Neural cell (in vitro differentiated cells): ENCODE measurements at regions not wholly inside any gene's neighbourhood (a gene's known extent, or its start where the extent isn't known, plus 50 kb on each side); places are given as distances from the start of the nearest gene placed in this dataset.

ENCODE experiments used
- H2AFZ ChIP-seq: fragments of 200-600, 300-800 bp; sonication (generic), shearing (Covaris generic); 2 replicates; pipeline ENCODE4 v1.6.0; 2014; ENCODE audit warnings: low read depth, mild to moderate bottlenecking, antibody characterized with exemption, low read length, moderate library complexity
- H3F3A ChIP-seq: fragments of 200-600 bp; shearing (Covaris generic); 2 replicates; pipeline ENCODE4 v1.6.1; 2016; ENCODE audit warnings: mild to moderate bottlenecking, moderate library complexity, mixed read lengths, antibody characterized with exemption, low read length; ENCODE audit not compliant: insufficient read depth, poor library complexity, severe bottlenecking
- H3K27ac ChIP-seq: fragments of 200-600, 300-800 bp; sonication (generic), shearing (Covaris generic); 2 replicates; pipeline ENCODE4 v1.5.1; 2014; ENCODE audit warnings: mild to moderate bottlenecking, low read length, moderate library complexity
- H3K27me3 ChIP-seq: fragments of 300-800, 200-600 bp; sonication (generic), shearing (Covaris generic); 2 replicates; pipeline ENCODE4 v1.6.0; 2014; ENCODE audit warnings: mild to moderate bottlenecking, low read depth, low read length, moderate library complexity; ENCODE audit not compliant: insufficient read depth
- H3K36me3 ChIP-seq: fragments of 300-800, 200-600 bp; sonication (generic), shearing (Covaris generic); 2 replicates; pipeline ENCODE4 v1.5.1; 2014; ENCODE audit warnings: mild to moderate bottlenecking, antibody characterized with exemption, low read length, moderate library complexity; ENCODE audit not compliant: insufficient read depth
- H3K4me2 ChIP-seq: fragments of 300-800, 200-600 bp; sonication (generic), shearing (Covaris generic); 2 replicates; pipeline ENCODE4 v1.6.0; 2014; ENCODE audit warnings: mild to moderate bottlenecking, low read length
- H3K4me3 ChIP-seq: fragments of 300-800, 200-600 bp; sonication (generic), shearing (Covaris generic); 2 replicates; pipeline ENCODE4 v1.5.1; 2014; ENCODE audit warnings: mild to moderate bottlenecking, low read length, moderate library complexity
- H3K79me2 ChIP-seq: fragments of 200-600 bp; shearing (Covaris generic); replicated peaks from 2 replicates; pipeline ENCODE4 v1.6.0; 2014; ENCODE audit warnings: mild to moderate bottlenecking, low read length, moderate library complexity; ENCODE audit not compliant: insufficient read depth
- H3K9ac ChIP-seq: fragments of 300-800, 200-600 bp; sonication (generic), shearing (Covaris generic); 2 replicates; pipeline ENCODE4 v1.6.1; 2016; ENCODE audit warnings: mild to moderate bottlenecking, low read length, mixed read lengths
- H3K9me2 ChIP-seq: fragments of 200-600 bp; shearing (Covaris generic); 2 replicates; pipeline ENCODE4 v1.6.1; 2016; ENCODE audit warnings: mild to moderate bottlenecking, low read length, mixed read lengths; ENCODE audit not compliant: insufficient read depth
- H3K9me3 ChIP-seq: fragments of 200-600, 300-800 bp; sonication (generic), shearing (Covaris generic); 2 replicates; pipeline ENCODE4 v1.6.1; 2016; ENCODE audit warnings: mild to moderate bottlenecking, mixed run types, low read length, moderate library complexity, mixed read lengths
- H4K20me1 ChIP-seq: fragments of 200-600 bp; shearing (Covaris generic); 2 replicates; pipeline ENCODE4 v1.6.1; 2016; ENCODE audit warnings: mild to moderate bottlenecking, mixed run types; ENCODE audit not compliant: insufficient read depth
- EP300 ChIP-seq: fragments of 450-650 bp; conservative IDR thresholded peaks from 2 replicates; pipeline ENCODE4 v1.6.1; 2014; ENCODE audit warnings: antibody characterized with exemption, mild to moderate bottlenecking, moderate library complexity; ENCODE audit not compliant: poor library complexity, severe bottlenecking
- EZH2 ChIP-seq: fragments of 200-600, 300-800 bp; shearing (Covaris generic), sonication (generic); IDR thresholded peaks from 2 replicates; pipeline ENCODE4 v1.6.1; 2014; ENCODE audit warnings: antibody characterized with exemption, low read length, borderline replicate concordance, mild to moderate bottlenecking; ENCODE audit not compliant: insufficient read depth, poor library complexity, severe bottlenecking
- MXI1 ChIP-seq: fragments of 450-650 bp; conservative IDR thresholded peaks from 2 replicates; pipeline ENCODE4 v1.6.1; 2014; ENCODE audit warnings: antibody characterized with exemption, mild to moderate bottlenecking; ENCODE audit not compliant: poor library complexity, severe bottlenecking
- POLR2AphosphoS5 ChIP-seq: IDR thresholded peaks from 2 replicates; pipeline ENCODE4 v1.6.1; 2012
- RAD21 ChIP-seq: fragments of 450-650 bp; conservative IDR thresholded peaks from 2 replicates; pipeline ENCODE4 v1.6.1; 2014; ENCODE audit warnings: antibody characterized with exemption, mild to moderate bottlenecking, moderate library complexity
- SMC3 ChIP-seq: fragments of 450-650 bp; conservative IDR thresholded peaks from 2 replicates; pipeline ENCODE4 v1.6.1; 2014; ENCODE audit warnings: antibody characterized with exemption, mild to moderate bottlenecking, moderate library complexity; ENCODE audit not compliant: poor library complexity
- TAF1 ChIP-seq: IDR thresholded peaks from 2 replicates; pipeline ENCODE4 v1.6.1; 2012; ENCODE audit warnings: low read depth
- TF ChIP-seq, protein P1 (sequence below): fragments of 450-650 bp; IDR thresholded peaks from 2 replicates; pipeline ENCODE4 v1.5.1; 2014; ENCODE audit warnings: antibody characterized with exemption, mild to moderate bottlenecking, moderate library complexity; ENCODE audit not compliant: poor library complexity, severe bottlenecking
- TF ChIP-seq, protein P2 (sequence below): IDR thresholded peaks from 2 replicates; pipeline ENCODE4 v1.6.1; 2012; ENCODE audit warnings: borderline replicate concordance

DNA sequence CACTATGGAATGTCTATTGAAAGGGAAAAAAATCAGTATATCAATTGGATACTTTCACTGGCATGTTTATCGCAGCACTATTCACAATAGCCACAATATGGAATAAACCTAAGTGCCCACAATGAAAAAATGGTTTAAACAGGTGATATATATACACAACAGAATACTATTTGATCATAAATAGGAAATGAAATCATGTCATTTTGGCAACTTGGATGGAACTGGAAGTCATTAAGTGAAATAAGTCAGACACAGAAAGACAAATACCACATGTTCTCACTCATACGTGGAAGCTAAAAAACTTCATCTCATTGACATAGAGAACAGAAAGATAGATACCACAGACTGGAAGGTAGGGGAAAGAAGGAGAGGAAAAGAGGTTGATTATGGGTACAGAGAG, 471.6 kb upstream of the FTMT start:
- Histone ChIP-seq H3K9me3 (no peaks in the 10 kb centered on the region), H3K4me2 (no peak overlapping the region), H4K20me1 (no peaks in the 10 kb centered on the region), H3K27me3 (no peaks in the 10 kb centered on the region), H3K9ac (no peak overlapping the region), H2AFZ (no peak overlapping the region), H3K79me2 (no peaks in the 10 kb centered on the region), H3K36me3 (no peaks in the 10 kb centered on the region), H3K9me2 (no peaks in the 10 kb centered on the region), H3F3A (no peaks in the 10 kb centered on the region), H3K27ac (no peak overlapping the region), H3K4me3 (no peak overlapping the region)
- no peak for TF ChIP-seq EP300
- TF ChIP-seq TAF1: no peak
- no peak for TF ChIP-seq EZH2
- TF ChIP-seq SMC3: no peak
- no peak for TF ChIP-seq POLR2AphosphoS5
- TF ChIP-seq RAD21: no peak
- TF ChIP-seq, protein P1, sequence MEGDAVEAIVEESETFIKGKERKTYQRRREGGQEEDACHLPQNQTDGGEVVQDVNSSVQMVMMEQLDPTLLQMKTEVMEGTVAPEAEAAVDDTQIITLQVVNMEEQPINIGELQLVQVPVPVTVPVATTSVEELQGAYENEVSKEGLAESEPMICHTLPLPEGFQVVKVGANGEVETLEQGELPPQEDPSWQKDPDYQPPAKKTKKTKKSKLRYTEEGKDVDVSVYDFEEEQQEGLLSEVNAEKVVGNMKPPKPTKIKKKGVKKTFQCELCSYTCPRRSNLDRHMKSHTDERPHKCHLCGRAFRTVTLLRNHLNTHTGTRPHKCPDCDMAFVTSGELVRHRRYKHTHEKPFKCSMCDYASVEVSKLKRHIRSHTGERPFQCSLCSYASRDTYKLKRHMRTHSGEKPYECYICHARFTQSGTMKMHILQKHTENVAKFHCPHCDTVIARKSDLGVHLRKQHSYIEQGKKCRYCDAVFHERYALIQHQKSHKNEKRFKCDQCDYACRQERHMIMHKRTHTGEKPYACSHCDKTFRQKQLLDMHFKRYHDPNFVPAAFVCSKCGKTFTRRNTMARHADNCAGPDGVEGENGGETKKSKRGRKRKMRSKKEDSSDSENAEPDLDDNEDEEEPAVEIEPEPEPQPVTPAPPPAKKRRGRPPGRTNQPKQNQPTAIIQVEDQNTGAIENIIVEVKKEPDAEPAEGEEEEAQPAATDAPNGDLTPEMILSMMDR: no peak
- no peak for TF ChIP-seq MXI1
- TF ChIP-seq, protein P2, sequence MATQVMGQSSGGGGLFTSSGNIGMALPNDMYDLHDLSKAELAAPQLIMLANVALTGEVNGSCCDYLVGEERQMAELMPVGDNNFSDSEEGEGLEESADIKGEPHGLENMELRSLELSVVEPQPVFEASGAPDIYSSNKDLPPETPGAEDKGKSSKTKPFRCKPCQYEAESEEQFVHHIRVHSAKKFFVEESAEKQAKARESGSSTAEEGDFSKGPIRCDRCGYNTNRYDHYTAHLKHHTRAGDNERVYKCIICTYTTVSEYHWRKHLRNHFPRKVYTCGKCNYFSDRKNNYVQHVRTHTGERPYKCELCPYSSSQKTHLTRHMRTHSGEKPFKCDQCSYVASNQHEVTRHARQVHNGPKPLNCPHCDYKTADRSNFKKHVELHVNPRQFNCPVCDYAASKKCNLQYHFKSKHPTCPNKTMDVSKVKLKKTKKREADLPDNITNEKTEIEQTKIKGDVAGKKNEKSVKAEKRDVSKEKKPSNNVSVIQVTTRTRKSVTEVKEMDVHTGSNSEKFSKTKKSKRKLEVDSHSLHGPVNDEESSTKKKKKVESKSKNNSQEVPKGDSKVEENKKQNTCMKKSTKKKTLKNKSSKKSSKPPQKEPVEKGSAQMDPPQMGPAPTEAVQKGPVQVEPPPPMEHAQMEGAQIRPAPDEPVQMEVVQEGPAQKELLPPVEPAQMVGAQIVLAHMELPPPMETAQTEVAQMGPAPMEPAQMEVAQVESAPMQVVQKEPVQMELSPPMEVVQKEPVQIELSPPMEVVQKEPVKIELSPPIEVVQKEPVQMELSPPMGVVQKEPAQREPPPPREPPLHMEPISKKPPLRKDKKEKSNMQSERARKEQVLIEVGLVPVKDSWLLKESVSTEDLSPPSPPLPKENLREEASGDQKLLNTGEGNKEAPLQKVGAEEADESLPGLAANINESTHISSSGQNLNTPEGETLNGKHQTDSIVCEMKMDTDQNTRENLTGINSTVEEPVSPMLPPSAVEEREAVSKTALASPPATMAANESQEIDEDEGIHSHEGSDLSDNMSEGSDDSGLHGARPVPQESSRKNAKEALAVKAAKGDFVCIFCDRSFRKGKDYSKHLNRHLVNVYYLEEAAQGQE: no peak

DNA sequence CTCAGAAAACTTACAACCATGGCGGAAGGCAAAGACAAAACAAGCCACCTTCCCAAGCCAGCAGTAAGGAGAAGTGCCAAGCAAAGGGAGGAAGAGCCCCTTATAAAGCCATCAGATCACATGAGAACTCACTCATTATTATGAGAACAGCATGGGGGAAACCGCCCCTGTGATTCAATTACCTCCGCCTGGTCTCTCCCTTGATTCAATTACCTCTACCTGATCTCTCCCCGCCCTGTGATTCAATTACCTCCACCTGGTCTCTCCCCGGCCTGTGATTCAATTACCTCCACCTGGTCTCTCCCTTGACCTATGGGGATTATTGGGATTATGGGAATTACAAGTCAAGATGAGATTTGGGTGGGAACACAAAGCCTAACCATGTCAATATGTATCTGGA, 467.3 kb upstream of the FTMT start:
- no peaks in the 10 kb centered on the region for H4K20me1 ChIP-seq
- H3K4me2 ChIP-seq: no peak overlapping the region
- no peak for TF ChIP-seq EP300
- TF ChIP-seq SMC3: no peak
- TF ChIP-seq, protein P1: no peak
- TF ChIP-seq, protein P2: no peak
- TF ChIP-seq MXI1: no peak
- TF ChIP-seq TAF1: no peak
- no peak for TF ChIP-seq POLR2AphosphoS5
- no peak for TF ChIP-seq EZH2
- no peak for TF ChIP-seq RAD21
- H3K36me3 ChIP-seq: no peaks in the 10 kb centered on the region
- no peak overlapping the region for H3K27ac ChIP-seq
- H3K9me3 ChIP-seq: no peaks in the 10 kb centered on the region
- no peaks in the 10 kb centered on the region for H3F3A ChIP-seq
- no peak overlapping the region for H3K9ac ChIP-seq
- H2AFZ ChIP-seq: no peak overlapping the region
- no peaks in the 10 kb centered on the region for H3K27me3 ChIP-seq
- H3K4me3 ChIP-seq: no peak overlapping the region
- H3K9me2 ChIP-seq: no peaks in the 10 kb centered on the region
- H3K79me2 ChIP-seq: no peaks in the 10 kb centered on the region
